GM23338 (cell line): ENCODE measurements at regions not wholly inside any gene's neighbourhood (a gene's known extent, or its start where the extent isn't known, plus 50 kb on each side); places are given as distances from the start of the nearest gene placed in this dataset.

Experiments
- CREB1 ChIP-seq: fragments of 250-450 bp; sonication (Bioruptor Pico); IDR thresholded peaks from 2 replicates; pipeline ENCODE4 v1.5.0; 2020; ENCODE audit warnings: low read depth, mild to moderate bottlenecking, moderate library complexity
- CTCF ChIP-seq, 2 experiments: fragments of 200-600 bp in 1 of 2; sonication (generic) in 1 of 2; conservative IDR thresholded peaks; 2 replicates each; pipeline versions ENCODE4 v1.5.1 to v1.6.1; 2016 to 2017; ENCODE audit warnings: antibody characterized with exemption in 2 of 2, low read depth in 2 of 2, mild to moderate bottlenecking in 2 of 2, moderate library complexity in 1 of 2
- ETS1 ChIP-seq: IDR thresholded peaks from 2 replicates; pipeline ENCODE4 v1.6.1; 2016; ENCODE audit warnings: antibody characterized with exemption
- EZH2 ChIP-seq: fragments of 200-600 bp; sonication (generic); IDR thresholded peaks from one replicate; pipeline ENCODE4 v1.8.0; 2017; ENCODE audit warnings: antibody characterized with exemption, mild to moderate bottlenecking, low read depth; ENCODE audit not compliant: unreplicated experiment
- EZH2phosphoT487 ChIP-seq: fragments of 200-600 bp; sonication (generic); IDR thresholded peaks from one replicate; pipeline ENCODE4 v1.8.1; 2018; ENCODE audit warnings: antibody characterized with exemption; ENCODE audit not compliant: unreplicated experiment
- NANOG ChIP-seq: IDR thresholded peaks from 2 replicates; pipeline ENCODE4 v1.6.1; 2016; ENCODE audit warnings: antibody characterized with exemption, borderline replicate concordance
- POLR2AphosphoS5 ChIP-seq: IDR thresholded peaks from 2 replicates; pipeline ENCODE4 v1.6.1; 2016; ENCODE audit warnings: antibody characterized with exemption, low read depth
- REST ChIP-seq: IDR thresholded peaks from one replicate; pipeline ENCODE4 v1.6.1; 2018; ENCODE audit warnings: antibody characterized with exemption; ENCODE audit not compliant: unreplicated experiment
- ZNF462 ChIP-seq: fragments of 250-450 bp; sonication (Bioruptor Pico); IDR thresholded peaks from 2 replicates; pipeline ENCODE4 v1.5.0; 2020; ENCODE audit warnings: mild to moderate bottlenecking, moderate library complexity

- TF ChIP-seq CTCF (conservative IDR thresholded peaks at IDR 0.05; ENCODE audit: low read depth in 2 of 2) = no peak
- TF ChIP-seq EZH2phosphoT487 = no peak
- TF ChIP-seq CREB1 (CRISPR knock-in tag) = no peak
- no peak for TF ChIP-seq POLR2AphosphoS5
- no peak for TF ChIP-seq EZH2
- TF ChIP-seq ETS1 = no peak
- TF ChIP-seq REST = no peak
- TF ChIP-seq NANOG = no peak
- TF ChIP-seq ZNF462 = no peak
Measured at GRCh38 chr11:39541945-39542351, 1917.5 kb downstream of the LRRC4C start.
